ENCODE measurements at regions not wholly inside any gene's neighbourhood (a gene's known extent, or its start where the extent isn't known, plus 50 kb on each side); places are given as distances from the start of the nearest gene placed in this dataset.

- no peak overlapping the region for H3K4me2 ChIP-seq (ENCODE audit: low read depth, low read length)
- no peaks in the 10 kb centered on the region for H3K27me3 ChIP-seq (ENCODE audit: control insufficient read depth in 1 of 2, insufficient read depth in 2 of 2, low read length in 2 of 2)
- no TSS peak for BruUV-seq (replicated peaks)
- no peaks in the 10 kb centered on the region for H3K36me3 ChIP-seq (replicated peaks in 1 of 2; ENCODE audit: control insufficient read depth in 1 of 2, insufficient read depth in 2 of 2, low read length in 2 of 2)
- DNase-seq (ENCODE audit: low spot score) (no peak), FAIRE-seq (no peak), ATAC-seq (no peak)
- WGBS (ENCODE audit: low lambda C conversion rate), result 1% methylated on average over 4 of the region's 4 CpGs
- no peak overlapping the region for H3K4me3 ChIP-seq (replicated peaks in 1 of 3; ENCODE audit: insufficient read depth in 1 of 3, low read depth in 2 of 3, low read length in 3 of 3)
- H3K9me3 ChIP-seq (ENCODE audit: low read length), result no peaks in the 10 kb centered on the region
- ChIA-PET POLR2A (no interaction called here), CTCF (ENCODE audit: low intra/inter-chr PET ratio, low total read pairs) (no interaction called here)
- no peaks in the 10 kb centered on the region for H3K79me2 ChIP-seq (ENCODE audit: insufficient read depth, low read length)
- H4K20me1 ChIP-seq (ENCODE audit: insufficient read depth, low read length), result no peaks in the 10 kb centered on the region
- TF ChIP-seq, protein P1, sequence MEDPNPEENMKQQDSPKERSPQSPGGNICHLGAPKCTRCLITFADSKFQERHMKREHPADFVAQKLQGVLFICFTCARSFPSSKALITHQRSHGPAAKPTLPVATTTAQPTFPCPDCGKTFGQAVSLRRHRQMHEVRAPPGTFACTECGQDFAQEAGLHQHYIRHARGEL (CRISPR knock-in tag; IDR thresholded peaks at IDR 0.05), result no peak
- TF ChIP-seq GATAD2A (CRISPR knock-in tag; IDR thresholded peaks at IDR 0.05), result no peak
- TF ChIP-seq XBP1 (CRISPR knock-in tag; IDR thresholded peaks at IDR 0.05), result no peak
- TF ChIP-seq ATF5 (CRISPR knock-in tag; IDR thresholded peaks at IDR 0.05; ENCODE audit: low read depth), result no peak
- TF ChIP-seq ZMYM4 (CRISPR knock-in tag; IDR thresholded peaks at IDR 0.05), result no peak
- TF ChIP-seq FOXO1 (CRISPR knock-in tag; IDR thresholded peaks at IDR 0.05), result no peak
- TF ChIP-seq ZNF512B (CRISPR knock-in tag; IDR thresholded peaks at IDR 0.05; ENCODE audit: borderline replicate concordance), result no peak
- no peaks in the 10 kb centered on the region for H3K4me1 ChIP-seq (ENCODE audit: insufficient read depth, low read length)
- H3K9ac ChIP-seq (ENCODE audit: insufficient read depth, low read depth, low read length), result no peak overlapping the region
- in situ Hi-C loops (cut with HindIII; ENCODE audit: extremely low pct_ligation_motif_present, low pct_unique_long_range_greater_than_20kb) (no loop called here), intact Hi-C loops (cut with micrococcal nuclease; ENCODE audit: unreplicated experiment) (no loop called here)
- H3K27ac ChIP-seq (ENCODE audit: extremely low read length, insufficient read depth, low read length), result no peak overlapping the region
- no peak overlapping the region for H2AFZ ChIP-seq (ENCODE audit: low read length)
Observed at GRCh38 chr5:167743695-167744464, 547.6 kb upstream of the WWC1 start.
